ENCODE measurements at regions not wholly inside any gene's neighbourhood (a gene's known extent, or its start where the extent isn't known, plus 50 kb on each side); places are given as distances from the start of the nearest gene placed in this dataset.

DNA sequence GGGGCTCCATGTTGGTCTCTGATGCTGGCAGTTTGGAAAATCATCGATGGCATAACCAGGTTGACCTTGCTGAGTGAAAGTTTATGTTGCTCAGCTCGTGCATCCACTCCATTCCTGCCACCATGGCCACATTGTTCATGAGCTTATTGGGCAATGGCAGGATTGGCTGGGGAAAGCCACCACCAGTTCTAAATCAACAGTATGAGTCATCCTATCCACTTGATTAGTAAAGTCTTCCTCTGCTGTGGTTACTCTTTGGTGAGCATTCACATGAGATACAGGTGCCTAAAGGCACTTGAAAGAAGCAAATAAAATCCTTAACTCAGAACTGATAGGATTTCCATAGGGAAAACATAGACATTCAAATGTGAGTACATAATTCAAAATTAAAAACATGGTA lies 131.8 kb upstream of the FBN2 start:
- TF ChIP-seq, protein P1, sequence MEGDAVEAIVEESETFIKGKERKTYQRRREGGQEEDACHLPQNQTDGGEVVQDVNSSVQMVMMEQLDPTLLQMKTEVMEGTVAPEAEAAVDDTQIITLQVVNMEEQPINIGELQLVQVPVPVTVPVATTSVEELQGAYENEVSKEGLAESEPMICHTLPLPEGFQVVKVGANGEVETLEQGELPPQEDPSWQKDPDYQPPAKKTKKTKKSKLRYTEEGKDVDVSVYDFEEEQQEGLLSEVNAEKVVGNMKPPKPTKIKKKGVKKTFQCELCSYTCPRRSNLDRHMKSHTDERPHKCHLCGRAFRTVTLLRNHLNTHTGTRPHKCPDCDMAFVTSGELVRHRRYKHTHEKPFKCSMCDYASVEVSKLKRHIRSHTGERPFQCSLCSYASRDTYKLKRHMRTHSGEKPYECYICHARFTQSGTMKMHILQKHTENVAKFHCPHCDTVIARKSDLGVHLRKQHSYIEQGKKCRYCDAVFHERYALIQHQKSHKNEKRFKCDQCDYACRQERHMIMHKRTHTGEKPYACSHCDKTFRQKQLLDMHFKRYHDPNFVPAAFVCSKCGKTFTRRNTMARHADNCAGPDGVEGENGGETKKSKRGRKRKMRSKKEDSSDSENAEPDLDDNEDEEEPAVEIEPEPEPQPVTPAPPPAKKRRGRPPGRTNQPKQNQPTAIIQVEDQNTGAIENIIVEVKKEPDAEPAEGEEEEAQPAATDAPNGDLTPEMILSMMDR (IDR thresholded peaks at IDR 0.05) = no peak
- TF ChIP-seq, protein P2, sequence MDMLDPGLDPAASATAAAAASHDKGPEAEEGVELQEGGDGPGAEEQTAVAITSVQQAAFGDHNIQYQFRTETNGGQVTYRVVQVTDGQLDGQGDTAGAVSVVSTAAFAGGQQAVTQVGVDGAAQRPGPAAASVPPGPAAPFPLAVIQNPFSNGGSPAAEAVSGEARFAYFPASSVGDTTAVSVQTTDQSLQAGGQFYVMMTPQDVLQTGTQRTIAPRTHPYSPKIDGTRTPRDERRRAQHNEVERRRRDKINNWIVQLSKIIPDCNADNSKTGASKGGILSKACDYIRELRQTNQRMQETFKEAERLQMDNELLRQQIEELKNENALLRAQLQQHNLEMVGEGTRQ (IDR thresholded peaks at IDR 0.05) = no peak
- no peak for TF ChIP-seq RCOR1 (IDR thresholded peaks at IDR 0.05; ENCODE audit: low read depth, low read length)
- TF ChIP-seq NR3C1 (IDR thresholded peaks at IDR 0.05) = no peak
- no peak for TF ChIP-seq JUNB (IDR thresholded peaks at IDR 0.05)
